Uterus (tissue), 3 donors: ENCODE measurements at regions not wholly inside any gene's neighbourhood (a gene's known extent, or its start where the extent isn't known, plus 50 kb on each side); places are given as distances from the start of the nearest gene placed in this dataset.

Source experiments
- DNase-seq, 2 donors: peaks; one replicate each; pipeline ENCODE4 v3.0.0-alpha.2; 2019 to 2020
- H3K27ac ChIP-seq, 2 donors: fragments of 200-600 bp; sonication (generic); 1 replicate in 1 of 2; 2 replicates in 1 of 2; pipeline ENCODE4 v1.5.1; 2016 to 2018
- H3K27me3 ChIP-seq, 2 donors: fragments of 200-600 bp; sonication (generic); one replicate each; pipeline ENCODE4 v1.5.1; 2018 to 2019; ENCODE audit warnings: control low read depth in 1 of 2
- H3K36me3 ChIP-seq, 2 donors: fragments of 200-600 bp; sonication (generic); one replicate each; pipeline ENCODE4 v1.5.1; 2019; ENCODE audit warnings: control low read depth in 1 of 2
- H3K4me1 ChIP-seq, 2 donors: fragments of 200-600 bp; sonication (generic); one replicate each; pipeline ENCODE4 v1.5.1; 2018 to 2019; ENCODE audit warnings: control low read depth in 1 of 2
- H3K4me3 ChIP-seq, 2 donors: fragments of 200-600 bp; sonication (generic); 1 replicate in 1 of 2; 2 replicates in 1 of 2; pipeline ENCODE4 v1.5.1; 2018 to 2019; ENCODE audit warnings: mild to moderate bottlenecking in 1 of 2
- H3K9me3 ChIP-seq, 2 donors: fragments of 200-600 bp; sonication (generic); one replicate each; pipeline ENCODE4 v1.5.1; 2019; ENCODE audit warnings: control low read depth in 1 of 2
- CTCF ChIP-seq, 4 experiments: fragments of 200-600 bp in 2 of 4; fragments of 450-650 bp in 2 of 4; sonication (generic) in 2 of 4; IDR thresholded peaks; one replicate each; pipeline ENCODE4 v1.5.1; 2016 to 2019; ENCODE audit warnings: antibody characterized with exemption in 4 of 4, mild to moderate bottlenecking in 2 of 4, moderate library complexity in 1 of 4
- POLR2A ChIP-seq, 2 donors: fragments of 450-650 bp; IDR thresholded peaks; one replicate each; pipeline ENCODE4 v1.6.1; 2016; ENCODE audit warnings: antibody characterized with exemption in 2 of 2, mild to moderate bottlenecking in 1 of 2, moderate library complexity in 1 of 2
- intact Hi-C: fragments of 100-400 bp; cut with DNase I; formaldehyde crosslinking; loops from one replicate; pipeline ENCODE4 v1.15.1; 2023; ENCODE audit warnings: low total_unique reads
- donor health status: DM: yes; HTN: yes; CAD: no.

GRCh38 chr4:14152834-14153519, 525.5 kb upstream of the BOD1L1 start:
- DNase-seq, result no peak
- intact Hi-C loops, result no loop called here
- H3K36me3 ChIP-seq, result no peaks in the 10 kb centered on the region
- no peaks in the 10 kb centered on the region for H3K9me3 ChIP-seq
- TF ChIP-seq CTCF (IDR thresholded peaks at IDR 0.05) (no peak), POLR2A (IDR thresholded peaks at IDR 0.05) (no peak)
- no peak overlapping the region for H3K27ac ChIP-seq
- H3K27me3 ChIP-seq, result no peaks in the 10 kb centered on the region
- no peak overlapping the region for H3K4me3 ChIP-seq
- H3K4me1 ChIP-seq, result no peaks in the 10 kb centered on the region

GRCh38 chr4:14155803-14156202, 528.3 kb upstream of the BOD1L1 start:
- H3K9me3 ChIP-seq, result no peaks in the 10 kb centered on the region
- no peak overlapping the region for H3K4me3 ChIP-seq
- intact Hi-C loops, result no loop called here
- H3K27me3 ChIP-seq, result no peaks in the 10 kb centered on the region
- no peak overlapping the region for H3K27ac ChIP-seq
- no peak for TF ChIP-seq POLR2A (IDR thresholded peaks at IDR 0.05)
- TF ChIP-seq CTCF (IDR thresholded peaks at IDR 0.05), result no peak
- no peaks in the 10 kb centered on the region for H3K36me3 ChIP-seq
- no peaks in the 10 kb centered on the region for H3K4me1 ChIP-seq
- no peak for DNase-seq

- Histone ChIP-seq H3K4me3 (no peak overlapping the region), H3K27ac (no peak overlapping the region), H3K36me3 (no peaks in the 10 kb centered on the region), H3K4me1 (no peaks in the 10 kb centered on the region), H3K27me3 (no peaks in the 10 kb centered on the region), H3K9me3 (no peaks in the 10 kb centered on the region)
- TF ChIP-seq CTCF (IDR thresholded peaks at IDR 0.05), result no peak
- no peak for DNase-seq
- intact Hi-C loops, result no loop called here
These were observed 529.7 kb upstream of the BOD1L1 start for GRCh38 chr4:14157262-14157661.

GRCh38 chr4:14165222-14165920, 537.8 kb upstream of the BOD1L1 start:
- no peak for DNase-seq
- H3K36me3 ChIP-seq, result no peaks in the 10 kb centered on the region
- no peaks in the 10 kb centered on the region for H3K27me3 ChIP-seq

More at GRCh38 chr4:14165222-14165920, 537.8 kb upstream of the BOD1L1 start:
- Histone ChIP-seq H3K4me1 (no peaks in the 10 kb centered on the region), H3K4me3 (no peak overlapping the region), H3K9me3 (no peaks in the 10 kb centered on the region), H3K27ac (no peak overlapping the region)
- intact Hi-C loops, result no loop called here
- TF ChIP-seq CTCF (IDR thresholded peaks at IDR 0.05) (no peak), POLR2A (IDR thresholded peaks at IDR 0.05) (no peak)
